NB4 (cell line): ENCODE measurements at regions not wholly inside any gene's neighbourhood (a gene's known extent, or its start where the extent isn't known, plus 50 kb on each side); places are given as distances from the start of the nearest gene placed in this dataset.

Experiments used
- CTCF ChIP-seq: IDR thresholded peaks from one replicate; pipeline ENCODE4 v1.5.1; 2012; ENCODE audit warnings: low read depth, low read length
- MYC ChIP-seq: IDR thresholded peaks from 2 replicates; pipeline ENCODE4 v1.6.1; 2011; ENCODE audit warnings: low read depth, low read length

GRCh38 chr9:16178294-16178693, 625.5 kb downstream of the CCDC171 start:
- no peak for TF ChIP-seq CTCF
- TF ChIP-seq MYC = no peak
